Panc1 (cell line): ENCODE measurements at regions not wholly inside any gene's neighbourhood (a gene's known extent, or its start where the extent isn't known, plus 50 kb on each side); places are given as distances from the start of the nearest gene placed in this dataset.
"Not testable (repeated sequence)": the region's sequence is repeated elsewhere in the genome, so short reads cannot be mapped to it uniquely, and the experiment has no call there.

ENCODE experiments used
- ATAC-seq: fragments of 200-7000 bp; cut with Tn5 transposase; 2 replicates; pipeline ENCODE4 v1.9.1; 2020; ENCODE audit warnings: mild to moderate bottlenecking, moderate library complexity
- BruUV-seq: library from RNA; stranded (reverse); fragments of 400-500 nt; replicated peaks from 2 replicates; lab custom pipeline; 2021; lab: Mats Ljungman, UMichigan
- CTCF ChIA-PET: fragments of 300-600 bp; sonication (Branson Sonifier 250); formaldehyde crosslinking; loops from one replicate; lab custom pipeline; 2022; ENCODE audit warnings: antibody characterized with exemption; lab: Charles Lee
- POLR2A ChIA-PET: fragments of 300-600 bp; sonication (Branson Sonifier 250); formaldehyde crosslinking; loops from one replicate; lab custom pipeline; 2022; ENCODE audit warnings: antibody characterized with exemption; lab: Charles Lee
- DNase-seq: peaks from one replicate; pipeline ENCODE4 v3.0.0-alpha.2; 2010; ENCODE audit warnings: low read depth, low spot score
- H3K27ac ChIP-seq: 2 replicates; pipeline ENCODE4 v1.5.1; 2011; ENCODE audit warnings: mild to moderate bottlenecking, low read length, inconsistent platforms
- H3K27me3 ChIP-seq: fragments of 200-500 bp; sonication (Bioruptor generic); 2 replicates; pipeline ENCODE4 v1.6.0; 2014; ENCODE audit warnings: low read length, inconsistent platforms; ENCODE audit not compliant: control insufficient read depth, insufficient read depth
- H3K36me3 ChIP-seq: fragments of 200-500 bp; sonication (Bioruptor generic); 2 replicates; pipeline ENCODE4 v1.5.1; 2014; ENCODE audit warnings: inconsistent platforms, mild to moderate bottlenecking, low read length, moderate library complexity; ENCODE audit not compliant: control insufficient read depth, insufficient read depth
- H3K4me1 ChIP-seq: 2 replicates; pipeline ENCODE4 v1.5.1; 2011; ENCODE audit warnings: inconsistent platforms, mild to moderate bottlenecking, low read length, moderate library complexity; ENCODE audit not compliant: control insufficient read depth, insufficient read depth
- H3K4me3 ChIP-seq, 2 experiments: 2 replicates each; pipeline ENCODE4 v1.5.1; 2011 to 2012; ENCODE audit warnings: low read depth in 2 of 2, low read length in 2 of 2, mild to moderate bottlenecking in 2 of 2, inconsistent platforms in 1 of 2, moderate library complexity in 1 of 2
- H3K9me3 ChIP-seq: fragments of 200-500 bp; sonication (Bioruptor generic); 2 replicates; pipeline ENCODE4 v1.5.1; 2014; ENCODE audit warnings: low read depth, mild to moderate bottlenecking, inconsistent platforms, low read length, moderate library complexity; ENCODE audit not compliant: control insufficient read depth, insufficient read depth
- POLR2AphosphoS5 ChIP-seq: IDR thresholded peaks from 2 replicates; pipeline ENCODE4 v1.6.1; 2012; ENCODE audit warnings: mild to moderate bottlenecking, low read depth, low read length, moderate library complexity
- SIN3A ChIP-seq: IDR thresholded peaks from 2 replicates; pipeline ENCODE4 v1.6.1; 2012; ENCODE audit warnings: low read depth, mild to moderate bottlenecking, low read length, moderate library complexity, borderline replicate concordance; ENCODE audit not compliant: insufficient read depth
- TCF7L2 ChIP-seq: IDR thresholded peaks from 2 replicates; pipeline ENCODE4 v1.6.1; 2011; ENCODE audit warnings: mild to moderate bottlenecking, low read depth, low read length, inconsistent platforms
- in situ Hi-C: cut with HindIII; loops from 2 replicates; pipeline ENCODE4 v1.10.0; 2016; ENCODE audit warnings: low sequenced_read_pairs, low pct_unique_long_range_greater_than_20kb
- intact Hi-C: fragments of 100-400 bp; cut with micrococcal nuclease; formaldehyde crosslinking; loops from one replicate; pipeline ENCODE4 v1.10.0; 2022; ENCODE audit not compliant: unreplicated experiment
- TF ChIP-seq, protein P1 (sequence below): fragments of 450-650 bp; IDR thresholded peaks from 2 replicates; pipeline ENCODE4 v1.5.1; 2017; ENCODE audit warnings: mild to moderate bottlenecking
- TF ChIP-seq, protein P2 (sequence below), 2 experiments: IDR thresholded peaks; 2 replicates each; pipeline ENCODE4 v1.6.1; 2011 to 2012; ENCODE audit warnings: low read depth in 2 of 2, control low read depth in 1 of 2, low read length in 1 of 2, mild to moderate bottlenecking in 1 of 2, moderate library complexity in 1 of 2; ENCODE audit not compliant: insufficient read depth in 1 of 2

DNA sequence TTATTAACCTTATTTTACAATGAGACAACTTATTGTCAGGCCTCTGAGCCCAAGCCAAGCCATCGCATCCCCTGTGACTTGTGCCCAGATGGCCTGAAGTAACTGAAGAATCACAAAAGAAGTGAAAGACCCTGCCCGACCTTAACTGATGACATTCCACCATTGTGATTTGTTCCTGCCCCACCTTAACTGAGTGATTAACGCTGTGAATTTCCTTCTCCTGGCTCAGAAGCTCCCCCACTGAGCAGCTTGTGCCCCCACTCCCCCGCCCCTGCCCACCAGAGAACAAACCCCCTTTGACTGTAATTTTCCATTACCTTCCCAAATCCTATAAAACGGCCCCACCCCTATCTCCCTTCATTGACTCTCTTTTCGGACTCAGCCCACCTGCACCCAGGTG is 224.0 kb upstream of the DUSP10 start:
- H3K36me3 ChIP-seq, H3K27me3 ChIP-seq, CTCF ChIA-PET, H3K27ac ChIP-seq, H3K4me1 ChIP-seq, DNase-seq, H3K4me3 ChIP-seq, BruUV-seq, ATAC-seq, in situ Hi-C loops, POLR2A ChIA-PET, H3K9me3 ChIP-seq, intact Hi-C loops: not testable (repeated sequence)

DNA sequence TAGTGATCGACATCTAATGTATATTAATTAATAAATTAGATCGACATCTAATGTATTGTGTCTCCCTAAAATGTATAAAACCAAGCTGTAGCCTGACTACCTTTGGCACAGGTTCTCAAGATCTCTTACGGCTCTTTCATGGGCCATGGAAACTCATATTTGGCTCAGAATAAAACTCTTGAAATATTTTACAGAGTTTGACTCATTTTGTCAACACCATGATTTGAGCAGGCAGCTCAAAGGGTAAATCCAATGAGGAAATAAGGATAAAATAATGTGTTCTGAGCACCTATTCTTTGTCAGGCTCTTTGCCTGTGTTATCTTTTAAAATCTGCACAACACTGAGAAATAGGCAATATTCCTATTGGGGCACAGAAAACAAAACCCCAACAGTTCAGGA is 223.4 kb upstream of the DUSP10 start:
- Histone ChIP-seq H3K27me3 (no peaks in the 10 kb centered on the region), H3K4me3 (no peak overlapping the region), H3K4me1 (no peaks in the 10 kb centered on the region; the same call in 1 of the 2 replicates), H3K9me3 (no peaks in the 10 kb centered on the region), H3K27ac (no peak overlapping the region), H3K36me3 (no peaks in the 10 kb centered on the region)
- DNase-seq: no peak
- in situ Hi-C loops: no loop called here
- TF ChIP-seq, protein P1, sequence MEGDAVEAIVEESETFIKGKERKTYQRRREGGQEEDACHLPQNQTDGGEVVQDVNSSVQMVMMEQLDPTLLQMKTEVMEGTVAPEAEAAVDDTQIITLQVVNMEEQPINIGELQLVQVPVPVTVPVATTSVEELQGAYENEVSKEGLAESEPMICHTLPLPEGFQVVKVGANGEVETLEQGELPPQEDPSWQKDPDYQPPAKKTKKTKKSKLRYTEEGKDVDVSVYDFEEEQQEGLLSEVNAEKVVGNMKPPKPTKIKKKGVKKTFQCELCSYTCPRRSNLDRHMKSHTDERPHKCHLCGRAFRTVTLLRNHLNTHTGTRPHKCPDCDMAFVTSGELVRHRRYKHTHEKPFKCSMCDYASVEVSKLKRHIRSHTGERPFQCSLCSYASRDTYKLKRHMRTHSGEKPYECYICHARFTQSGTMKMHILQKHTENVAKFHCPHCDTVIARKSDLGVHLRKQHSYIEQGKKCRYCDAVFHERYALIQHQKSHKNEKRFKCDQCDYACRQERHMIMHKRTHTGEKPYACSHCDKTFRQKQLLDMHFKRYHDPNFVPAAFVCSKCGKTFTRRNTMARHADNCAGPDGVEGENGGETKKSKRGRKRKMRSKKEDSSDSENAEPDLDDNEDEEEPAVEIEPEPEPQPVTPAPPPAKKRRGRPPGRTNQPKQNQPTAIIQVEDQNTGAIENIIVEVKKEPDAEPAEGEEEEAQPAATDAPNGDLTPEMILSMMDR: no peak
- TF ChIP-seq, protein P2, sequence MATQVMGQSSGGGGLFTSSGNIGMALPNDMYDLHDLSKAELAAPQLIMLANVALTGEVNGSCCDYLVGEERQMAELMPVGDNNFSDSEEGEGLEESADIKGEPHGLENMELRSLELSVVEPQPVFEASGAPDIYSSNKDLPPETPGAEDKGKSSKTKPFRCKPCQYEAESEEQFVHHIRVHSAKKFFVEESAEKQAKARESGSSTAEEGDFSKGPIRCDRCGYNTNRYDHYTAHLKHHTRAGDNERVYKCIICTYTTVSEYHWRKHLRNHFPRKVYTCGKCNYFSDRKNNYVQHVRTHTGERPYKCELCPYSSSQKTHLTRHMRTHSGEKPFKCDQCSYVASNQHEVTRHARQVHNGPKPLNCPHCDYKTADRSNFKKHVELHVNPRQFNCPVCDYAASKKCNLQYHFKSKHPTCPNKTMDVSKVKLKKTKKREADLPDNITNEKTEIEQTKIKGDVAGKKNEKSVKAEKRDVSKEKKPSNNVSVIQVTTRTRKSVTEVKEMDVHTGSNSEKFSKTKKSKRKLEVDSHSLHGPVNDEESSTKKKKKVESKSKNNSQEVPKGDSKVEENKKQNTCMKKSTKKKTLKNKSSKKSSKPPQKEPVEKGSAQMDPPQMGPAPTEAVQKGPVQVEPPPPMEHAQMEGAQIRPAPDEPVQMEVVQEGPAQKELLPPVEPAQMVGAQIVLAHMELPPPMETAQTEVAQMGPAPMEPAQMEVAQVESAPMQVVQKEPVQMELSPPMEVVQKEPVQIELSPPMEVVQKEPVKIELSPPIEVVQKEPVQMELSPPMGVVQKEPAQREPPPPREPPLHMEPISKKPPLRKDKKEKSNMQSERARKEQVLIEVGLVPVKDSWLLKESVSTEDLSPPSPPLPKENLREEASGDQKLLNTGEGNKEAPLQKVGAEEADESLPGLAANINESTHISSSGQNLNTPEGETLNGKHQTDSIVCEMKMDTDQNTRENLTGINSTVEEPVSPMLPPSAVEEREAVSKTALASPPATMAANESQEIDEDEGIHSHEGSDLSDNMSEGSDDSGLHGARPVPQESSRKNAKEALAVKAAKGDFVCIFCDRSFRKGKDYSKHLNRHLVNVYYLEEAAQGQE (IDR thresholded peaks at IDR 0.05; ENCODE audit: insufficient read depth in 1 of 2, low read depth in 2 of 2, low read length in 1 of 2): no peak
- TF ChIP-seq TCF7L2 (no peak), SIN3A (no peak), POLR2AphosphoS5 (no peak)
- ATAC-seq: no peak
- BruUV-seq: no TSS peak
- CTCF ChIA-PET: no interaction called here
- intact Hi-C loops: no loop called here
- POLR2A ChIA-PET: no interaction called here

DNA sequence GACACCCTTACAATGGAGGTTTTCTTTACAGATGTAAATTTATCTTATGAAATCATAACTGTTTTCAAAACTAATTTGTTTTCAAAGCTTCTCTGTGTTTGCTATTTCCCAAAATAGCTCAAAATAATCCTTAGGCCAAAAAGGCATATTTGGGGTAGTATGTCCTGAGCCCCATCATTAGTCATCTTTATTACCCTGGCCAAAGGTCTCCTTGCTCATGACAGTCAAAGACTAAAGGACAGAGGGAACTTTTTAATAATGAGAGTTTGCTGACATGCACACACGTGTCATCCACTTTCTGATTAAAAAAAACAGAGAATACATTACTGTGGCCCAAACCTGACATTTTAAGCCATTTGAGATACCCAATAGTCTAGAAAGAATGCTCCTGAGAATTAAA is 221.9 kb upstream of the DUSP10 start:
- Histone ChIP-seq H3K4me3 (no peak overlapping the region), H3K27ac (no peak overlapping the region), H3K36me3 (no peaks in the 10 kb centered on the region), H3K4me1 (no peaks in the 10 kb centered on the region; the same call in 1 of the 2 replicates), H3K9me3 (no peaks in the 10 kb centered on the region), H3K27me3 (no peaks in the 10 kb centered on the region)
- no peak for DNase-seq
- POLR2A ChIA-PET: no interaction called here
- CTCF ChIA-PET: no interaction called here
- BruUV-seq: no TSS peak
- TF ChIP-seq, protein P2 (IDR thresholded peaks at IDR 0.05; ENCODE audit: insufficient read depth in 1 of 2, low read depth in 2 of 2, low read length in 1 of 2): no peak
- TF ChIP-seq SIN3A (no peak), TCF7L2 (no peak), POLR2AphosphoS5 (no peak)
- TF ChIP-seq, protein P1: no peak
- ATAC-seq: no peak
- intact Hi-C loops (no loop called here), in situ Hi-C loops (no loop called here)
